COR-L47 (cell line): ENCODE measurements at regions not wholly inside any gene's neighbourhood (a gene's known extent, or its start where the extent isn't known, plus 50 kb on each side); places are given as distances from the start of the nearest gene placed in this dataset.
"Not testable (repeated sequence)": the region's sequence is repeated elsewhere in the genome, so short reads cannot be mapped to it uniquely, and the experiment has no call there.

Source experiments
- DNase-seq: peaks from one replicate; lab custom pipeline; 2025; lab: John Stamatoyannopoulos, UW

GRCh38 chr7:113710310-113711096 lies 208.3 kb downstream of the PPP1R3A start:
- DNase-seq: peak; percentile 84

DNA sequence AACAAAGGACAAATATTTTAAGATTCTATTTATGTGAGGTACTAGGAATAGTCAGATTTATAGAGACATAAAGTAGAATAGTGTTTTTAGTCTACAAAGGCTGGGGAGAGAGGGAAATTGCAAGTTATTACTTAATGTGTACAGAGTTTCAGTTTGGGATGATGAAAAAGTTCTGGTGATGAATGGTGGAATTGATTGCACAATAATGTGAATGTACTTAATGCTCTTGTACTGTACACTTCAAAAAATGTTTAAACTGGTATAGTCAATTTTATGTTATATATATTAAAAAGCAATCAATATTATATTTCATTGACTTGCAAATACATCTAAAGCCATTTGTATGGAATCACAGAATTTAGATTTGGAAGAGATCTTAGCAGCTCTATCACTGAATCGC lies 213.4 kb downstream of the PPP1R3A start:
- DNase-seq: no peak

DNA sequence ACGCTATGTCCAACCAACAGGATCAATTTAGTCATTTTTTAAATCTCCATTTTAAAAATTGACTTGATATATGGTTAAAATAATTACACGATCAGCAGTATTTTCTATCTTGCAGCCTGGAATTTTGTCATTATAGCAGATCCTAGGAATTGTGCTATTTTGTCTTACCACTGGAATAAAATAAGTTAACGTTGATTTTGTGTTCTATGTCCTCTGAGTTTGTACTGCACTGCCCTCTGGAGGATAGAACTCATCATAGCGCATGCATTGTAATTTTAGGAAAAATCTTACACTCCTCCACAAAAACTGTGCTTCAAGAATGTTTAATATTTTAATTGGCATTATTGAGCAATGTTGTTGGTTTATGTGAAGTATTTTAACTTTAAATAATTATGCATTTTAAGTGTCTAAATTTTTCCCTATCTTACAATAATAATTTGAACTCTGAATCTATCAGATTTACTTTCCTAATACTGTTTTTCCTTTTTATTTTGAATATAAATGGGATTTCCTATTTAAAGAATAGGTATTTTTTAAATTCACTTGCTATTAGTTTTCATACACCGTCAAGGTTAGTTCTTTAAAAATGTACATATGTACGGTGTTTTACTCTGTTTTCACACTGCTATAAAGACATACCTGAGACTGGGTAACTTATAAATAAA lies 220.1 kb downstream of the PPP1R3A start:
- DNase-seq: peak; percentile 15

- DNase-seq: no peak
Observed at GRCh38 chr7:113694149-113694548, 224.7 kb downstream of the PPP1R3A start.

GRCh38 chr7:113684165-113684564 lies 234.6 kb downstream of the PPP1R3A start:
- no peak for DNase-seq

DNA sequence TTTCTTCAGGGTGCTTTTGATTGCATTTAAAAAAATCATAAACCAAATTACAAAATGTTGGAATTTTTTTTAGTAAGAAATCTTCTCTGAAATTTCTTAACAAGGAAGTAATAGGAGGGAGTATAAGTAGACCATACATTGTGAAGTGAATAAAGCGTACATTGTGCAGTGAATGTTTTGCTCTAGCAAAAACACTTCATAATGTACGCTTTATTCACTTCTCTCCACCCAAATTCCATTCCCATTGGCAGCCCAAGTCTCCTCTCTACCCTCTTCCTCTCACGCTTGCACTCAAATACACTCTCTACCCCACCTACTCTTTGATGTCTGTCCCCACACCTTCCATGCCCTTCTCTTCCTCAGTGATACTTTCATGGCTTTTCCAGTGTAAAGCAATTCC lies 241.0 kb downstream of the PPP1R3A start:
- DNase-seq: no peak

DNA sequence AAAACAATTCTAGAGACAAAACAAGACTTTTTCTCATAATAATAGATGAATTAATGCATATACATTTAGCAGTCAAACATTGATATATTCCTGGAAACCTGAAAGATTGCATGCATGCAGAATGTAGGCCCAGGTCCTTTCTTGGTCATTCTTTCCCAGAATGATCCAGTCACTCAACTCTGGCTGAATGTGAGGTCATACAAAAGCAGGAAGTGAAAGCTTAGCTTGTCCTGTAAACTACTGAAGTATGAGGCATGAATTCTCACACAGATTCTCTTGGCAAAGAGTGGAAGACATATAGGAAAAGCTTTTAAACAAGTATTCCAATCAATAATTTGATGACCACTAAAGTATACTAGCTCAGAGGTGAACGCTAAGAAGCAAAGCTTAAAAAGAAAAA lies 253.9 kb downstream of the PPP1R3A start:
- no peak for DNase-seq

- no peak for DNase-seq
Observed at GRCh38 chr7:113659416-113659815, 259.4 kb downstream of the PPP1R3A start.

- no peak for DNase-seq
Observed at GRCh38 chr7:113657603-113658002, 261.2 kb downstream of the PPP1R3A start.

- DNase-seq: no peak
Observed at GRCh38 chr7:113652501-113652900, 266.3 kb downstream of the PPP1R3A start.

DNA sequence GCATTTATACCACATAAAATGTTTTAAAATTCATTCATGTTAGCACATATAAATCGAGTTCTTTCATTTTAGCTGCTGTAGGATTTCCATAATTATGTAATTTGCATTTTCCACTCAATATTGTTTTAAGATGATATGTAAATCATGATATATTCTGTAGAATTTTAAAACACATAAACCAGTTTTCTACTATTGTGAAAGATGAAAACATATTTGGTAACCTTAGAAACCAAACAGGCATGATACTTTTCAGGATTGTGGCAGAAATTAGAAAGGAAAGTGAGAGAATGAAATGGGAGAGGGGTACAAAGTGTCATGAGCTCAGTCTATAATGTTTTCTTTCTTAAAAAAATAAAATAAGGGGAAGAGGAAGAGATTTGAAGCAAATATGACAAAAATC lies 269.3 kb downstream of the PPP1R3A start:
- DNase-seq: no peak

DNA sequence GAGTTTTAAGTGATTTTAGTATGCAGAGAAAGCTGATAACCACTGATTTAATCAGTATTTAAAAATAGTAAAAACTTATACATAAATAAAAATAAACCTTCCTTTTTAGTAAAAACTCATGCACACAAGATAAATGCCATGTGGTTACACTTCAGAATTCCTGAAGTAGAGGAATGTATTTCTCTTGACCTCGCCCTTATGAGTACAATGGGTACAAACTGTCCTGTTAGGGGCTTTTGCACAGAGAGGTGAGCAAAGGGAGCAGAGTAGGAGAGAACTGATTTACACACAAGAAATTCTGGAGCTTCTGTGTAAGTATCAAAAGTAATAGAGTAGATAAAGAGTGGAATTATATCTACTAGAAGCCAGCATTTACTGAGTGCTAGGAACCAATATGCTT lies 279.6 kb downstream of the PPP1R3A start:
- no peak for DNase-seq

DNA sequence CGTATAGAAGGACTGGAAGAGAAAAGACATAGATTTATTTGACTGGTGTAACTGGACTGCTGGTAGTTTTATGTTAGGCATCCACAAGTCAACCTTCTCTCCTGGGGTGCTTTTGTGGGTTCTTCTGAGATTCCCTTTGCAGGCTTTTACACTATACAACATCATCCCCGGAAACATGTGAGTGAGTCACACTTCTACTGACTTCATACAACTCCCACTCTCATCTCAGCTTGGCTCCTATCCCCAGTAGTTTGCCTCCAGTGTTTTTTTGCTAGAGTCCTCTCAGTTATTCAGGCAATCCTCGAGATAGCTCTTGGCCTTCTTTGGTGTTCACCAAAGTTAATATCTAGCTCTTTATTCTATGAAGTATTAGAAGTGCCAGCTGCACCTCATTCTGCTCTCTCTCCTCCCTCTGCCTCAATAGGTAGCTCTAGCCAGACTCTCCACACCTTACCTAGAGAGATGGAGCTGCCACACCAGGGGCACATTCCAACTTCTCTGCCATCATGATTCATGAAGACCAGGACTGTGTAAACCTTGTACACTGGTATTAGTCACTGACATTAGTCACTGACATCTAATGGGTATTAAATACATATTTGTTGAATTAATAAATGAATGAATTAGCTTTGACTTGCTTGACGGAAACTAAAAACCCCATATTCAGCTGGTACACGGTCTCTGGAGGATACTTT lies 281.9 kb downstream of the PPP1R3A start:
- DNase-seq: no peak

DNA sequence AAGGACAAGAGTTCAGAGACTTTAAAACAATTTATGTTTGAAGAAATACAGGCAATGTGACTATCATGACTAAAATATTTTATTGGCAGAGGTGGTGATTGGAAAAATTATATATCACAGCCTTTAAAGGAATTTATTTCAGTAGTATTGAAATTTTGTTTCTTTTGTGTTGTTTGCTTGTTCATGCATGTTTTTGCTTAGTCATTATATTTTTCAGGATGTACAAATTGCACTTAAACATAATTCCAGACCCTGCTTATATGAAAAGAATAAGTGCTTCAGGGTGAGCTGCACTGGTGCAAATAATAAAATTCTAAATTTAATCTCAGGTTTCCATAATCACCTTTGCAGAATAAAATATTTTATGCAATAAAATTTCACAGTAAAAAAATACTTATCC lies 283.3 kb downstream of the PPP1R3A start:
- DNase-seq: no peak

- DNase-seq: no peak
Observed at GRCh38 chr7:113633073-113633472, 285.7 kb downstream of the PPP1R3A start.

DNA sequence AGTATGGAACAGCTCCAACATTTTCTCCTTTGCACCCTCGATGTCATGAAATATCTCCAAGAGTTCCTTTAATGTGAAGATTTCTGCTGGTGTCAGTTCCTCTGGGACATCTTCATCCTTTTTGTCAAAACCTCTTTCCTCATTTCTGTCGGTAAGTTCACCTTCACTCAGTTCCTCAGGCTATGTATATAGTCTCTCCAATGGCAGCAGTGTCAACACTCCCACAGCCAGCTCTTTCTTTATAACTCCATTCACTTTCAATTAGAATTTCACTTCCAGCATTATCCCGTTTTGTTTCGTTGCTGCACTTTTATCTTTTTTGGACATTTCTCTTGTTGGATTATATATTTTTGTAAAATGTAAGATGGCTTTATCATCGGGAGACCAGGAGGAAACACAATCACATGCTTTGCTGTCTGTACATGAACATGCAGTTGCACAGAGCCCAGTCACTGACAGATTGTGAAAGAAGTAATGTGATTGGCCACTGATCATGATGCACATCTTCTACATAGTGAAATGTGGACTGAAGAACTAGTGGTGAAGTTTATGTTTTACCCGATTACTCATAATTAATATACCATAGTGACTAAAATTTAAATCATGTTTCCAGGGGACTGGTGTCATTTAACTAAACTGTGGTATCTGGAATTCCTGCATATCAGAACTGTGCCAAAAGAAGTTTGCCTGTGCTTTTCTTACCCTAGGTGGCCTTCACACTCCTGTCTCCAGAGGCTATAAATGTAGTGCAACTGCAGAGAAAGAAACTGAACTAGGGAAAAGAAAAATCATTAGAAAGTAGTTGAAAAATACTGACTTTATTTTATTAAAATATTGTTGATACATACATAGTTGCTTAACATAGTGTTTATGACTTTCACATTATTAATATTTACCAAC lies 289.6 kb downstream of the PPP1R3A start:
- DNase-seq: no peak

DNA sequence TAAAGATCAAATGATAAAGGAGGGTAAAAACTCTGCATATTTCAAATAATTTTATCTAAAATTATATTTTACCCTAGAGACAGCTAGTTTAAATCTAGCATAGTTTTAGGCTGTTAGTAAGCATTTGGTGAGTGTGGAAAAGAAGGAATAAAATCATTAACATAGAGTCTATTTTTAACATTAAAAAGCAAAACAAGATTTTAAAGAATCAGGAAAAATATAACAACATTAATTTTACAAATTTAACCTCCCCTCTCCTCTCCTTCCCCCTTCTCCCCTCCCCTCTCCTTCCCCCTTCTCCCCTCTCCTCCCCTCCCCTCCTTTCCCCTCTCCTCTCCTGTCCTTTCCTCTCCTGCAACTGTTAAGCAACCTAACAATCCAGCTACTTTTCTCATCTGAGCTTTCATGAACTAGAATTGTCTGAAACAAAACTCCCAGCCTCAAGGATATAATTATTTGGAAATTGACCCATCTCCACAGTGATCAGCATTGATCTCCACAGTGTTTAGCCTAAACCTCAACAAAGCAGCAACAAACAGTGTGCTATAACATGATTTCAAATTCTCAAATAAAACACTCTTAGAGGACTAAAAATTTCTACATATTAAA lies 293.2 kb downstream of the PPP1R3A start:
- DNase-seq: no peak

DNA sequence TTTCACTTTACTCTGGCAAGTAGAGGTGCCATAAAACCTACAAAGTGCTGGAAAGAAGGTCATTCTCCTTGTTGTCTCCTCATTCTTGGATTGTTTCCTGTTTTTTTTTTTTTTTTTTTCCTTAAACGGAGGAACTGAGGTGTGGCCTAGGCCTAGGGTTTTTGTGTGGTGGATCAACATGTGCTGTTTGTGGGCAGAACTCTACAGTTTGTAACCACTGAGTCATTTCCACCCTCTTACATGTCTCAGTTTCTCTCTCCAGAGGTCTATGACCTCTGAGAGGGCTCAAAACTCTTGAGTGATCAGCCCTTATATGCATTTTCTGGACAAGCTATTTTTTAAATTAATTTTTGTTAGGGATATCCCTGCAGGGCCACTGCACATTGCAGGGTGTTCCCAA lies 296.0 kb downstream of the PPP1R3A start:
- DNase-seq: no peak

GRCh38 chr7:113610572-113610971 lies 308.2 kb downstream of the PPP1R3A start:
- no peak for DNase-seq

DNA sequence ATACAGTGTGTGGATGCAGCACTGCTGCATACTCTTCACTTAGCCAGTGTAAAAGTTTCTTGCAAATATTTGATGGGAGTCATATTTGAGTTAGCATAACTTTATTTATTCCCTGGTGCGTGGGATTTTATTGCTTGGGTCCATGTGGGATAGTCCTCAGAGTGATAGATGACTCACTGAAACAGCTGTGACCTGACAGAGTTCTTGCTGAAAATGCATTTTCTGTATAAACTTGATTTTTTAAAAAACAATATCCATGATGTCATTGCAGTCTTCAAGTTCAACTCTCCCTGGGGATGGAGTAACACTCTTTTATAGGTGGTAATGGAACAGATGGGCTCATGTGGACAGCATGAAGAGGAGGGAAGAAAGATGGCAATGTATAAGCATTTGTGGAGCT lies 310.0 kb downstream of the PPP1R3A start:
- no peak for DNase-seq

GRCh38 chr7:113606325-113606724 lies 312.5 kb downstream of the PPP1R3A start:
- DNase-seq: no peak

DNA sequence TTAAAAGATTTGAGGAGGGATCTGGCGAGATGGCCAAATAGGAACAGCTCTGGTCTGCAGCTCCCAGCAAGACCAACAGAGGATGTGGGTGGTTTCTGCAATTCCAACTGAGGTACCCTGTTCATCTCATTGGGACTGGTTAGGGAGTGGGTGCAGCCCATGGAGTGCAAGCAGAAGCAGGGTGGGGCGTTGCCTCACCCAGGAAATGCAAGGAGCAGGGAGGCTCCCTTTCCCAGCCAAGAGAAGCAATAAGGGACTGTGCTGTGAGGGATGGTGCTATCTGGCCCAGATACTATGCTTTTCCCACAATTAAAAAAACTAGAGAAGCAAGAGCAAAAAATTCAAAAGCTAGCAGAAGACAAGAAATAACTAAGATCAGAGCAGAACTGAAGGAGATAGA lies 318.4 kb downstream of the PPP1R3A start:
- DNase-seq: not testable (repeated sequence)
